ENCODE measurements at regions not wholly inside any gene's neighbourhood (a gene's known extent, or its start where the extent isn't known, plus 50 kb on each side); places are given as distances from the start of the nearest gene placed in this dataset.

GRCh38 chr2:204494681-204495080 lies 50.6 kb upstream of the PARD3B start:
- DNase-seq, result no peak

- no peak for DNase-seq
Observed at GRCh38 chr2:204495381-204495780, 49.9 kb upstream of the PARD3B start.
